ENCODE measurements at regions not wholly inside any gene's neighbourhood (a gene's known extent, or its start where the extent isn't known, plus 50 kb on each side); places are given as distances from the start of the nearest gene placed in this dataset.

GRCh38 chr10:131590567-131590966, 279.0 kb upstream of the TCERG1L start:
- Mint-ChIP-seq H3K27ac (ENCODE audit: unreplicated experiment) (no peak overlapping the region), H3K4me1 (ENCODE audit: unreplicated experiment) (no peaks in the 10 kb centered on the region), H3K36me3 (ENCODE audit: unreplicated experiment) (no peaks in the 10 kb centered on the region), H3K9me3 (ENCODE audit: unreplicated experiment) (peaks cover 24% of the 10 kb centered on the region), H3K27me3 (ENCODE audit: unreplicated experiment) (no peaks in the 10 kb centered on the region), H3K4me3 (ENCODE audit: unreplicated experiment) (no peak overlapping the region)
- DNase-seq (ENCODE audit: extremely low spot score, unreplicated experiment): no peak
- no peak for TF ChIP-seq CTCF (IDR thresholded peaks at IDR 0.05)

GRCh38 chr10:131591936-131592335, 280.4 kb upstream of the TCERG1L start:
- no peak for TF ChIP-seq CTCF (IDR thresholded peaks at IDR 0.05)
- Mint-ChIP-seq H3K36me3 (ENCODE audit: unreplicated experiment) (no peaks in the 10 kb centered on the region), H3K4me1 (ENCODE audit: unreplicated experiment) (no peaks in the 10 kb centered on the region), H3K4me3 (ENCODE audit: unreplicated experiment) (no peak overlapping the region), H3K27me3 (ENCODE audit: unreplicated experiment) (no peaks in the 10 kb centered on the region), H3K27ac (ENCODE audit: unreplicated experiment) (no peak overlapping the region), H3K9me3 (ENCODE audit: unreplicated experiment) (peaks cover 10% of the 10 kb centered on the region)
- no peak for DNase-seq (ENCODE audit: extremely low spot score, unreplicated experiment)

- Mint-ChIP-seq H3K27ac (ENCODE audit: unreplicated experiment) (no peak overlapping the region), H3K9me3 (ENCODE audit: unreplicated experiment) (peaks cover 49% of the 10 kb centered on the region), H3K36me3 (ENCODE audit: unreplicated experiment) (no peaks in the 10 kb centered on the region), H3K27me3 (ENCODE audit: unreplicated experiment) (no peaks in the 10 kb centered on the region), H3K4me1 (ENCODE audit: unreplicated experiment) (no peaks in the 10 kb centered on the region), H3K4me3 (ENCODE audit: unreplicated experiment) (no peak overlapping the region)
- no peak for TF ChIP-seq CTCF (IDR thresholded peaks at IDR 0.05)
- DNase-seq (ENCODE audit: extremely low spot score, unreplicated experiment): no peak
Observed at GRCh38 chr10:131609176-131609575, 291.6 kb upstream of the PPP2R2D start.

- H3K27ac Mint-ChIP-seq (ENCODE audit: unreplicated experiment): no peak overlapping the region
Observed at GRCh38 chr10:131615150-131615549, 285.7 kb upstream of the PPP2R2D start.

GRCh38 chr10:131616040-131616439, 284.8 kb upstream of the PPP2R2D start:
- Mint-ChIP-seq H3K9me3 (ENCODE audit: unreplicated experiment) (peaks cover 29% of the 10 kb centered on the region), H3K27me3 (ENCODE audit: unreplicated experiment) (no peaks in the 10 kb centered on the region), H3K4me1 (ENCODE audit: unreplicated experiment) (no peaks in the 10 kb centered on the region), H3K36me3 (ENCODE audit: unreplicated experiment) (no peaks in the 10 kb centered on the region), H3K27ac (ENCODE audit: unreplicated experiment) (no peak overlapping the region), H3K4me3 (ENCODE audit: unreplicated experiment) (no peak overlapping the region)
- no peak for TF ChIP-seq CTCF (IDR thresholded peaks at IDR 0.05)
- no peak for DNase-seq (ENCODE audit: extremely low spot score, unreplicated experiment)

More at GRCh38 chr10:131615150-131615549, 285.7 kb upstream of the PPP2R2D start:
- H3K4me3 Mint-ChIP-seq (ENCODE audit: unreplicated experiment): no peak overlapping the region
- no peak for TF ChIP-seq CTCF (IDR thresholded peaks at IDR 0.05)
- H3K27me3 Mint-ChIP-seq (ENCODE audit: unreplicated experiment): no peaks in the 10 kb centered on the region
- H3K36me3 Mint-ChIP-seq (ENCODE audit: unreplicated experiment): no peaks in the 10 kb centered on the region
- DNase-seq (ENCODE audit: extremely low spot score, unreplicated experiment): no peak
- no peaks in the 10 kb centered on the region for H3K4me1 Mint-ChIP-seq (ENCODE audit: unreplicated experiment)
- H3K9me3 Mint-ChIP-seq (ENCODE audit: unreplicated experiment): peaks cover 35% of the 10 kb centered on the region

Measured in osteocyte (in vitro differentiated cells).